Activated T-cell treated with anti-CD3 and anti-CD28 coated beads, Interleukin-2, amount 50 U/mL, for 24 hours (primary cell): ENCODE measurements at regions not wholly inside any gene's neighbourhood (a gene's known extent, or its start where the extent isn't known, plus 50 kb on each side); places are given as distances from the start of the nearest gene placed in this dataset.
A peak's percentile ranks its signal among the peaks of the same experiment; 100 is the strongest.
"Not testable (repeated sequence)": the region's sequence is repeated elsewhere in the genome, so short reads cannot be mapped to it uniquely, and the experiment has no call there.

Experiments
- DNase-seq: peaks from one replicate; pipeline ENCODE4 v3.0.0-alpha.2; 2020
- H3K27ac Mint-ChIP-seq: 2 replicates; pipeline ENCODE4 v1.8.0; 2020; ENCODE audit warnings: mild to moderate bottlenecking, mixed read lengths
- H3K27me3 Mint-ChIP-seq: 2 replicates; pipeline ENCODE4 v1.8.0; 2020; ENCODE audit warnings: mixed read lengths
- H3K36me3 Mint-ChIP-seq: 2 replicates; pipeline ENCODE4 v1.8.0; 2020; ENCODE audit warnings: low read depth, mixed read lengths
- H3K4me1 Mint-ChIP-seq: 2 replicates; pipeline ENCODE4 v1.8.0; 2020; ENCODE audit warnings: low read depth, mixed read lengths
- H3K4me3 Mint-ChIP-seq: 2 replicates; pipeline ENCODE4 v1.8.0; 2020; ENCODE audit warnings: mild to moderate bottlenecking, moderate library complexity, mixed read lengths
- H3K9me3 Mint-ChIP-seq: 2 replicates; pipeline ENCODE4 v1.8.0; 2020; ENCODE audit warnings: mixed read lengths

GRCh38 chr1:144516172-144516571 is 54.7 kb upstream of the NBPF15 start:
- H3K27me3 Mint-ChIP-seq, H3K4me1 Mint-ChIP-seq, H3K36me3 Mint-ChIP-seq, H3K27ac Mint-ChIP-seq, H3K4me3 Mint-ChIP-seq, H3K9me3 Mint-ChIP-seq, DNase-seq: not testable (repeated sequence)

GRCh38 chr1:144516906-144517305 is 55.4 kb upstream of the NBPF15 start:
- DNase-seq, H3K9me3 Mint-ChIP-seq, H3K36me3 Mint-ChIP-seq, H3K27me3 Mint-ChIP-seq, H3K4me1 Mint-ChIP-seq, H3K4me3 Mint-ChIP-seq, H3K27ac Mint-ChIP-seq: not testable (repeated sequence)

- not testable (repeated sequence) for H3K36me3 Mint-ChIP-seq, H3K4me1 Mint-ChIP-seq, H3K9me3 Mint-ChIP-seq, H3K27me3 Mint-ChIP-seq, H3K4me3 Mint-ChIP-seq, H3K27ac Mint-ChIP-seq, DNase-seq
These were observed 57.0 kb upstream of the NBPF15 start for GRCh38 chr1:144518439-144518838.

GRCh38 chr1:144519528-144520189 is 58.2 kb upstream of the NBPF15 start:
- not testable (repeated sequence) for H3K4me1 Mint-ChIP-seq, H3K27me3 Mint-ChIP-seq, H3K27ac Mint-ChIP-seq, H3K36me3 Mint-ChIP-seq, H3K9me3 Mint-ChIP-seq, DNase-seq, H3K4me3 Mint-ChIP-seq

GRCh38 chr1:144523661-144524407 is 62.4 kb upstream of the NBPF15 start:
- H3K27me3 Mint-ChIP-seq, H3K4me1 Mint-ChIP-seq, H3K36me3 Mint-ChIP-seq, H3K9me3 Mint-ChIP-seq: not testable (repeated sequence)
- peak; percentile 69 for DNase-seq
- Mint-ChIP-seq H3K4me3 (peak overlapping the region; percentile 69), H3K27ac (peak overlapping the region; percentile 100)

- Mint-ChIP-seq H3K4me3 (peak overlapping the region; percentile 42), H3K4me1 (peaks cover 23% of the 10 kb centered on the region), H3K27ac (peak overlapping the region; percentile 84)
- DNase-seq = peak; percentile 59
- not testable (repeated sequence) for H3K27me3 Mint-ChIP-seq, H3K36me3 Mint-ChIP-seq, H3K9me3 Mint-ChIP-seq
These were observed 60.5 kb upstream of the PPIAL4F start for GRCh38 chr1:144532156-144532607.

GRCh38 chr1:144533480-144533879 is 59.2 kb upstream of the PPIAL4F start:
- not testable (repeated sequence) for H3K27me3 Mint-ChIP-seq, H3K9me3 Mint-ChIP-seq, DNase-seq, H3K36me3 Mint-ChIP-seq, H3K4me3 Mint-ChIP-seq
- Mint-ChIP-seq H3K4me1 (peaks cover 23% of the 10 kb centered on the region), H3K27ac (peak overlapping the region; percentile 35)

GRCh38 chr1:144534286-144534685 is 58.4 kb upstream of the PPIAL4F start:
- H3K27me3 Mint-ChIP-seq, H3K9me3 Mint-ChIP-seq, H3K36me3 Mint-ChIP-seq, H3K4me3 Mint-ChIP-seq: not testable (repeated sequence)
- H3K4me1 Mint-ChIP-seq = peaks cover 23% of the 10 kb centered on the region
- H3K27ac Mint-ChIP-seq = peak overlapping the region; percentile 50
- peak; percentile 33 for DNase-seq

GRCh38 chr1:144536677-144537076 is 56.0 kb upstream of the PPIAL4F start:
- not testable (repeated sequence) for H3K9me3 Mint-ChIP-seq, H3K36me3 Mint-ChIP-seq, H3K27me3 Mint-ChIP-seq, H3K27ac Mint-ChIP-seq, H3K4me3 Mint-ChIP-seq, DNase-seq
- H3K4me1 Mint-ChIP-seq = peaks cover 25% of the 10 kb centered on the region

- peaks cover 20% of the 10 kb centered on the region for H3K4me1 Mint-ChIP-seq
- H3K36me3 Mint-ChIP-seq, H3K27me3 Mint-ChIP-seq, H3K27ac Mint-ChIP-seq, H3K9me3 Mint-ChIP-seq, DNase-seq, H3K4me3 Mint-ChIP-seq: not testable (repeated sequence)
These were observed 55.5 kb upstream of the PPIAL4F start for GRCh38 chr1:144537234-144537633.

- not testable (repeated sequence) for H3K9me3 Mint-ChIP-seq, H3K27ac Mint-ChIP-seq, DNase-seq, H3K36me3 Mint-ChIP-seq, H3K4me1 Mint-ChIP-seq, H3K4me3 Mint-ChIP-seq, H3K27me3 Mint-ChIP-seq
These were observed 54.0 kb upstream of the PPIAL4F start for GRCh38 chr1:144538736-144539135.

- not testable (repeated sequence) for H3K27ac Mint-ChIP-seq, H3K4me1 Mint-ChIP-seq, H3K27me3 Mint-ChIP-seq, H3K36me3 Mint-ChIP-seq, H3K4me3 Mint-ChIP-seq, H3K9me3 Mint-ChIP-seq
- peak; percentile 32 for DNase-seq
These were observed 53.3 kb upstream of the PPIAL4F start for GRCh38 chr1:144539191-144539960.
